ENCODE measurements at regions not wholly inside any gene's neighbourhood (a gene's known extent, or its start where the extent isn't known, plus 50 kb on each side); places are given as distances from the start of the nearest gene placed in this dataset.

GRCh38 chr1:221072214-221072613, 193.0 kb downstream of the HLX start:
- H3K4me3 ChIP-seq (ENCODE audit: low read depth, low read length), result no peak overlapping the region
- TF ChIP-seq CTCF (IDR thresholded peaks at IDR 0.05; ENCODE audit: insufficient read depth, low read depth, low read length), result no peak
- DNase-seq (ENCODE audit: low read depth), result no peak

DNA sequence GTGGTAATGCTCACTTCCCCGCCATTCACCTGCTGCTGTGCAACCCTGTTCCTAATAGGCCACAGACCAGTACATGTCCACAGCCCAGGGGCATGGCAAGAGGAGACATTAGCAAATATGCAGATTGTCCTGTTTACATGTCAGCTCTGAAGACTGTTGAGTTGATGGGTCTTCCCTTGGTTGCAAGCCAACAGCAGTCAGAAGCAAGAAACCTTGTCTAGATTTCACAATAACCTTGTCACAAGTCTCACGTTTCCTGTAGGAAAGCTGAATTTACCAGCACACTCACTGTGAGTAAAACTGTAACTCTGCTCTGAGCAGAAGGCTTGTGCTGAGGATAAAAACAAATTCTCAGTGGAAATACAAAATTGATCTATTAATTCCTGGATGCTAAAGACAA, 195.1 kb downstream of the HLX start:
- peak; percentile 31 for DNase-seq (ENCODE audit: low read depth)
- TF ChIP-seq CTCF (IDR thresholded peaks at IDR 0.05; ENCODE audit: insufficient read depth, low read depth, low read length), result no peak
- no peak overlapping the region for H3K4me3 ChIP-seq (ENCODE audit: low read depth, low read length)

DNA sequence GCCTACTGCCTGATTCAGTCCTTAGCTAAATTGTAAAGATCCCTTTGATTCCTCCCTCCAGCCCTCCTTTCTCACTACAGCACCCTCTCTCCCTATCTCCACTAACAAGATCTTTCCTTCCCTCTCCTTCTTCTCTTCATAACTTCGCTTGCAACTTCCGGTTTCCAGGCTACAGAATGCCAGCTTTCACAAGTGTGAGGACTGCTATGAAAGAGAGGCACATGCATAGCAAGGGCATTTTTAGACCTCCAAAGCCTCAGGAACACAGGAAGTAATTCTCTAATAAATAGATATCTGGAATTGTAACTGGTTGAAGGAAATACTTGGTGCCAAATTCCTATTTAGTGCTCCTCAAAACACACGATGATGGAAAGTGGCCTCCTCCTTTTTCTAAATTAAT, 196.7 kb downstream of the HLX start:
- no peak for DNase-seq (ENCODE audit: low read depth)
- no peak overlapping the region for H3K4me3 ChIP-seq (ENCODE audit: low read depth, low read length)
- TF ChIP-seq CTCF (IDR thresholded peaks at IDR 0.05; ENCODE audit: insufficient read depth, low read depth, low read length), result no peak

DNA sequence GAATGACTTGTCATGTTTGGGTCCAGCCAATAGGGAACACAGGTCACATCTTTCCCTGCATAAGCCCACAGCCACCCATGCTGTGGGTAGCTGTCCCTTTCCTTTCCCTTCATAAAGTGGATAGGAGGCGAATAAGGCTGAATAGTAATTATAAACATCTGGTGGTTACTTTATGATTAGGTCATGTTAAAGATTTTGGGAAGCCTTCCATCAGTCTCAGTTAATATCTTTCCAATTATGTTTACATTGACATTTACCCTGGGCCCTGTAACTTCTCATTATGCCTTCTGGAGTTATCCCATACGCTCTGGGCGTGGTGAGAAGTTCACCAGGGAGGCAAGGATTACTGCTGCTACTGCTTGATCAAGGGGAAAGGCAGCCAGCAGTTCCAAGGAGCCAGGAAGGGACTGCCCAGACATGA, 197.2 kb downstream of the HLX start:
- H3K4me3 ChIP-seq (ENCODE audit: low read depth, low read length), result no peak overlapping the region
- no peak for TF ChIP-seq CTCF (IDR thresholded peaks at IDR 0.05; ENCODE audit: insufficient read depth, low read depth, low read length)
- DNase-seq (ENCODE audit: low read depth), result peak; percentile 43

DNA sequence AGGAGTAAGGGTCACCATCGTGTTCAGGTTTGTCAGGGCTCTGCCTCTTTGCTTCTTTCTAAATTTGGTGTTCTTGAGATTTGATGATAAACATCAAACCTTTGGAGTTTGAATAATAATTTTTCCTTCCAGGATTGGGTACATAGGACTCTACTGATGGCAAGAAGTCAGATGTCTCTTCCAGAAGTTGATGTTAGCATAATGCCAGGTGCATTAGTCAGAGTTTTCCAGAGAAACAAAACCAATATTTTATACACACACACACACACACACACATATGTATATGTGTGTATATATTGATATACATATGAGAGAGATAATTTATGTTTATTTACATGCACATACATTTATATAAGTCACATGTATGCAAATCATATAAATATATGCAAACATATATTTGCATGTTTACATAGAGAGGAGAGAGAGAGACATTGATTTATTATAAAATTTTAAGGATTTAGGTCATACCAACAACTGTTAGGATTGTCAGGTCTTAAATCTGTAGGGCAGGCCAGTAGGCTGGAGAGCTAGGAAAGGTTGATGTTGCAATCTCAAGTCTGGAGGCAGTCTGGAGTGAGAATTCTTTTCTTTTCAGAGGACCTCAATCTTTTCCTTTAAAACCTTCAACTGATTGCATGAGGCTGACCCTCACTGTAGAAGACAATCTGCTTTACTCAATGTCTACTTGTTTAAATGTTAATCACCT, 199.2 kb downstream of the HLX start:
- no peak for TF ChIP-seq CTCF (IDR thresholded peaks at IDR 0.05; ENCODE audit: insufficient read depth, low read depth, low read length)
- peak; percentile 44 for DNase-seq (ENCODE audit: low read depth)
- no peak overlapping the region for H3K4me3 ChIP-seq (ENCODE audit: low read depth, low read length)

DNA sequence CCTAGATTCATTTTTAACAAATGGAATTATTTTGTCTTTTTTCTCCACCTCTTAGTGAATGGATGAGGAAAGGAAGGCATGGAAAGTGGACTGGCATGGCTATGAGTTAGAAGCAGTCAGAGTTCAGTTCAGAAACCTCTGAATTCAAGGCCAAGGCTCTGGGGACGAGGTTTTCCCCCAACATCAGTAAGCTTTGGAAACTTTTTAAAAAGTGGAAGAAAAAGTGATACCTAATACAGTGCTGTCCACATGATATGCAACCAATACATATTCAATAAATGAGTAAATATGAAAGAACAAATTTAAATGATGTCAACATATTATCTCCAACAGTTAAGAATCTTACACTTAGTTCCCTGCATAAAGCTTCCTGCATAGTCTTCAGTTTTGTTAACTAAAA, 204.7 kb downstream of the HLX start:
- H3K4me3 ChIP-seq (ENCODE audit: low read depth, low read length), result no peak overlapping the region
- TF ChIP-seq CTCF (IDR thresholded peaks at IDR 0.05; ENCODE audit: insufficient read depth, low read depth, low read length), result no peak
- DNase-seq (ENCODE audit: low read depth), result no peak

- H3K4me3 ChIP-seq (ENCODE audit: low read depth, low read length), result no peak overlapping the region
- TF ChIP-seq CTCF (IDR thresholded peaks at IDR 0.05; ENCODE audit: insufficient read depth, low read depth, low read length), result no peak
- no peak for DNase-seq (ENCODE audit: low read depth)
Measured at GRCh38 chr1:221084681-221085080, 205.4 kb downstream of the HLX start.
